ENCODE measurements at regions not wholly inside any gene's neighbourhood (a gene's known extent, or its start where the extent isn't known, plus 50 kb on each side); places are given as distances from the start of the nearest gene placed in this dataset.

GRCh38 chr4:149897783-149898182 is 82.1 kb upstream of the IQCM start:
- TF ChIP-seq, protein P1, sequence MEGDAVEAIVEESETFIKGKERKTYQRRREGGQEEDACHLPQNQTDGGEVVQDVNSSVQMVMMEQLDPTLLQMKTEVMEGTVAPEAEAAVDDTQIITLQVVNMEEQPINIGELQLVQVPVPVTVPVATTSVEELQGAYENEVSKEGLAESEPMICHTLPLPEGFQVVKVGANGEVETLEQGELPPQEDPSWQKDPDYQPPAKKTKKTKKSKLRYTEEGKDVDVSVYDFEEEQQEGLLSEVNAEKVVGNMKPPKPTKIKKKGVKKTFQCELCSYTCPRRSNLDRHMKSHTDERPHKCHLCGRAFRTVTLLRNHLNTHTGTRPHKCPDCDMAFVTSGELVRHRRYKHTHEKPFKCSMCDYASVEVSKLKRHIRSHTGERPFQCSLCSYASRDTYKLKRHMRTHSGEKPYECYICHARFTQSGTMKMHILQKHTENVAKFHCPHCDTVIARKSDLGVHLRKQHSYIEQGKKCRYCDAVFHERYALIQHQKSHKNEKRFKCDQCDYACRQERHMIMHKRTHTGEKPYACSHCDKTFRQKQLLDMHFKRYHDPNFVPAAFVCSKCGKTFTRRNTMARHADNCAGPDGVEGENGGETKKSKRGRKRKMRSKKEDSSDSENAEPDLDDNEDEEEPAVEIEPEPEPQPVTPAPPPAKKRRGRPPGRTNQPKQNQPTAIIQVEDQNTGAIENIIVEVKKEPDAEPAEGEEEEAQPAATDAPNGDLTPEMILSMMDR (IDR thresholded peaks at IDR 0.05) = peak in 1 of 5 experiments; percentile 35
- no peak for TF ChIP-seq POLR2A (IDR thresholded peaks at IDR 0.05)
